HepG2 (cell line): ENCODE measurements at regions not wholly inside any gene's neighbourhood (a gene's known extent, or its start where the extent isn't known, plus 50 kb on each side); places are given as distances from the start of the nearest gene placed in this dataset.
A peak's percentile ranks its signal among the peaks of the same experiment; 100 is the strongest.

Experiments
- ATAC-seq: fragments of 200-7000 bp; cut with Tn5 transposase; 3 replicates; pipeline ENCODE4 v1.9.1; 2020; ENCODE audit warnings: mild to moderate bottlenecking, moderate library complexity
- BruUV-seq: library from RNA; stranded (reverse); fragments of 400-500 nt; replicated peaks from 2 replicates; lab custom pipeline; 2021; lab: Mats Ljungman, UMichigan
- CTCF ChIA-PET: fragments of 300-600 bp; formaldehyde crosslinking; extraction: SDS; loops from one replicate; lab custom pipeline; 2021; ENCODE audit warnings: low total read pairs, inconsistent platforms, low intra/inter-chr PET ratio; lab: Yijun Ruan, JAX
- POLR2A ChIA-PET: fragments of 350-600 bp; sonication (Branson Sonifier 250); formaldehyde crosslinking; loops from one replicate; lab custom pipeline; 2020; ENCODE audit warnings: antibody characterized with exemption, inconsistent platforms; lab: Yijun Ruan, JAX
- DNase-seq: peaks from one replicate; pipeline ENCODE4 v3.0.0-alpha.2; 2015; ENCODE audit warnings: low spot score
- FAIRE-seq: peaks from 3 replicates; lab custom pipeline; 2011; peaks lifted over from hg19 to GRCh38; lab: Jason Lieb, UNC
- H2AFZ ChIP-seq: one replicate; pipeline ENCODE4 v1.6.1; 2011; ENCODE audit warnings: low read length, inconsistent platforms
- H3K27ac ChIP-seq: fragments of 300-600 bp; 3 replicates; pipeline ENCODE4 v1.8.0; 2011; ENCODE audit warnings: mixed run types, mild to moderate bottlenecking, mixed read lengths, low read length, inconsistent platforms; ENCODE audit not compliant: insufficient read depth; ENCODE audit errors: extremely low read length
- H3K27me3 ChIP-seq, 2 experiments: fragments of 200-600 bp in 1 of 2; 2 replicates in 1 of 2; 3 replicates in 1 of 2; pipeline versions ENCODE4 v1.6.0 to v1.8.0; 2011; ENCODE audit warnings: low read length in 2 of 2, mild to moderate bottlenecking in 2 of 2, moderate library complexity in 2 of 2, inconsistent platforms in 1 of 2; ENCODE audit not compliant: insufficient read depth in 2 of 2, control insufficient read depth in 1 of 2
- H3K36me3 ChIP-seq, 2 experiments: fragments of 200-600 bp in 1 of 2; replicated peaks in 1 of 2; 2 replicates in 1 of 2; 3 replicates in 1 of 2; pipeline versions ENCODE4 v1.5.1 to v1.8.0; 2011; ENCODE audit warnings: low read length in 2 of 2, inconsistent platforms in 1 of 2; ENCODE audit not compliant: insufficient read depth in 2 of 2, control insufficient read depth in 1 of 2
- H3K4me1 ChIP-seq: 2 replicates; pipeline ENCODE4 v1.5.1; 2012; ENCODE audit warnings: low read length, inconsistent platforms; ENCODE audit not compliant: insufficient read depth
- H3K4me2 ChIP-seq: 2 replicates; pipeline ENCODE4 v1.6.0; 2011; ENCODE audit warnings: low read depth, low read length, inconsistent platforms
- H3K4me3 ChIP-seq, 3 experiments: fragments of 200-600 bp in 1 of 3; sonication (generic), shearing (Covaris generic) in 1 of 3; replicated peaks in 1 of 3; 2 replicates each; pipeline ENCODE4 v1.5.1; 2011 to 2016; ENCODE audit warnings: low read length in 3 of 3, inconsistent platforms in 2 of 3, low read depth in 2 of 3, mild to moderate bottlenecking in 2 of 3, control low read depth in 1 of 3, mixed read lengths in 1 of 3; ENCODE audit not compliant: insufficient read depth in 1 of 3
- H3K79me2 ChIP-seq: one replicate; pipeline ENCODE4 v1.6.1; 2011; ENCODE audit warnings: low read length, inconsistent platforms; ENCODE audit not compliant: insufficient read depth
- H3K9ac ChIP-seq: 2 replicates; pipeline ENCODE4 v1.6.0; 2011; ENCODE audit warnings: mild to moderate bottlenecking, low read depth, low read length, inconsistent platforms; ENCODE audit not compliant: insufficient read depth
- H3K9me3 ChIP-seq: 2 replicates; pipeline ENCODE4 v1.5.1; 2012; ENCODE audit warnings: mild to moderate bottlenecking, low read length
- H4K20me1 ChIP-seq: 2 replicates; pipeline ENCODE4 v1.6.0; 2011; ENCODE audit warnings: inconsistent platforms, mild to moderate bottlenecking, low read length, moderate library complexity; ENCODE audit not compliant: insufficient read depth
- CEBPB ChIP-seq: IDR thresholded peaks from 2 replicates; pipeline ENCODE4 v1.6.1; 2011; ENCODE audit warnings: low read depth, low read length, improper control_type of control experiment, borderline replicate concordance
- E2F1 ChIP-seq: sonication (generic); formaldehyde crosslinking; IDR thresholded peaks from 2 replicates; pipeline ENCODE4 v1.5.0; 2020; ENCODE audit warnings: missing genetic modification reagents
- EED ChIP-seq: sonication (generic); formaldehyde crosslinking; IDR thresholded peaks from 2 replicates; pipeline ENCODE4 v1.5.0; 2020; ENCODE audit warnings: mild to moderate bottlenecking, missing genetic modification reagents
- HDAC1 ChIP-seq: sonication (generic); formaldehyde crosslinking; IDR thresholded peaks from 2 replicates; pipeline ENCODE4 v1.5.1; 2020; ENCODE audit warnings: mild to moderate bottlenecking, missing genetic modification reagents
- NR2F2 ChIP-seq: IDR thresholded peaks from 2 replicates; pipeline ENCODE4 v1.6.1; 2012; ENCODE audit warnings: low read depth, inconsistent platforms, borderline replicate concordance
- NR2F6 ChIP-seq, 2 experiments: IDR thresholded peaks; 2 replicates each; pipeline ENCODE4 v1.6.1; 2016; ENCODE audit warnings: antibody characterized with exemption in 1 of 2, mild to moderate bottlenecking in 1 of 2
- SNAPC5 ChIP-seq: sonication (generic); formaldehyde crosslinking; IDR thresholded peaks from 2 replicates; pipeline ENCODE4 v1.8.1; 2023; ENCODE audit warnings: mild to moderate bottlenecking, missing genetic modification reagents, borderline replicate concordance
- TMF1 ChIP-seq: sonication (generic); formaldehyde crosslinking; IDR thresholded peaks from 2 replicates; pipeline ENCODE4 v1.8.1; 2022; ENCODE audit warnings: low read depth, missing genetic modification reagents
- ZBTB3 ChIP-seq: sonication (generic); formaldehyde crosslinking; IDR thresholded peaks from 2 replicates; pipeline ENCODE4 v1.4.0; 2020; ENCODE audit warnings: low read depth, mild to moderate bottlenecking, moderate library complexity, missing genetic modification reagents, borderline replicate concordance
- ZHX1 ChIP-seq: sonication (generic); formaldehyde crosslinking; IDR thresholded peaks from 2 replicates; pipeline ENCODE4 v1.8.1; 2022; ENCODE audit warnings: low read depth, mild to moderate bottlenecking, missing genetic modification reagents
- ZNF678 ChIP-seq: sonication (generic); formaldehyde crosslinking; IDR thresholded peaks from 2 replicates; pipeline ENCODE4 v1.4.0; 2020; ENCODE audit warnings: mild to moderate bottlenecking, missing genetic modification reagents
- WGBS: methylation state at CpG from one replicate; pipeline ENCODE4 v1.1.6; 2017; ENCODE audit warnings: low lambda C conversion rate; 5-methylcytosine and 5-hydroxymethylcytosine counted together
- in situ Hi-C: cut with HindIII; loops from 2 replicates; pipeline ENCODE4 v1.10.0; 2017; ENCODE audit warnings: low pct_unique_long_range_greater_than_20kb; ENCODE audit not compliant: extremely low pct_ligation_motif_present
- intact Hi-C: fragments of 100-400 bp; cut with micrococcal nuclease; formaldehyde crosslinking; loops from one replicate; pipeline ENCODE4 v1.10.0; 2022; ENCODE audit not compliant: unreplicated experiment

- no peak for TF ChIP-seq ZHX1 (CRISPR knock-in tag)
- TF ChIP-seq HDAC1 (CRISPR knock-in tag), result no peak
- TF ChIP-seq NR2F6 (IDR thresholded peaks at IDR 0.05), result no peak
- no peak for TF ChIP-seq NR2F6 (CRISPR knock-in tag; IDR thresholded peaks at IDR 0.05)
- TF ChIP-seq TMF1 (CRISPR knock-in tag), result no peak
- TF ChIP-seq NR2F2, result no peak
- TF ChIP-seq SNAPC5 (CRISPR knock-in tag), result no peak
- TF ChIP-seq E2F1 (CRISPR knock-in tag), result no peak
- TF ChIP-seq ZNF678, result no peak
Observed at GRCh38 chr5:100452126-100452525, 83.0 kb upstream of the FAM174A start (continued).

GRCh38 chr5:100448111-100448528 lies 87.1 kb upstream of the FAM174A start:
- CTCF ChIA-PET, result no interaction called here

More at GRCh38 chr5:100448111-100448528, 87.1 kb upstream of the FAM174A start:
- Histone ChIP-seq H3K9me3 (no peaks in the 10 kb centered on the region), H3K9ac (no peak overlapping the region), H3K27me3 (no peaks in the 10 kb centered on the region), H2AFZ (no peak overlapping the region), H3K27ac (no peak overlapping the region), H3K36me3 (no peaks in the 10 kb centered on the region), H4K20me1 (no peaks in the 10 kb centered on the region), H3K4me2 (no peak overlapping the region), H3K79me2 (no peaks in the 10 kb centered on the region), H3K4me3 (no peak overlapping the region), H3K4me1 (no peaks in the 10 kb centered on the region)
- intact Hi-C loops (no loop called here), in situ Hi-C loops (no loop called here)
- no peak for TF ChIP-seq ZBTB3
- no peak for TF ChIP-seq EED
- TF ChIP-seq CEBPB, result 0 out of 2 replicates have a peak, but pooled peaks have one; percentile 13
- DNase-seq, result no peak
- 50% methylated on average over 3 of the region's 3 CpGs for WGBS
- BruUV-seq, result no TSS peak
- FAIRE-seq, result no peak
- no peak for ATAC-seq
- POLR2A ChIA-PET, result no interaction called here
